Stimulated activated memory B cell treated with anti-CD40 and anti-IgM and Interleukin-4, amounts not matched to agents 10 μg/mL and 1 μg/mL and 100 μg/mL, for 72 hours (primary cell): ENCODE measurements at regions not wholly inside any gene's neighbourhood (a gene's known extent, or its start where the extent isn't known, plus 50 kb on each side); places are given as distances from the start of the nearest gene placed in this dataset.

Source experiments
- ATAC-seq: fragments of 150-1000 bp; cut with Tn5 transposase; 2 replicates; pipeline ENCODE4 v1.10.0; 2021
- H3K27ac Mint-ChIP-seq: one replicate; pipeline ENCODE4 v1.8.0; 2022; ENCODE audit warnings: mild to moderate bottlenecking, mixed read lengths
- H3K27me3 Mint-ChIP-seq: one replicate; pipeline ENCODE4 v1.8.0; 2022; ENCODE audit warnings: mixed read lengths
- H3K36me3 Mint-ChIP-seq: one replicate; pipeline ENCODE4 v1.8.0; 2022; ENCODE audit warnings: mixed read lengths
- H3K4me1 Mint-ChIP-seq: one replicate; pipeline ENCODE4 v1.8.0; 2022; ENCODE audit warnings: mixed read lengths
- H3K4me3 Mint-ChIP-seq: one replicate; pipeline ENCODE4 v1.8.0; 2022; ENCODE audit warnings: mild to moderate bottlenecking, moderate library complexity, mixed read lengths
- H3K9me3 Mint-ChIP-seq: one replicate; pipeline ENCODE4 v1.8.0; 2022; ENCODE audit warnings: mixed read lengths

- Mint-ChIP-seq H3K27ac (no peak overlapping the region), H3K27me3 (no peaks in the 10 kb centered on the region), H3K9me3 (peaks cover 4% of the 10 kb centered on the region), H3K36me3 (no peaks in the 10 kb centered on the region), H3K4me3 (no peak overlapping the region), H3K4me1 (no peaks in the 10 kb centered on the region)
- ATAC-seq: no peak
Measured at GRCh38 chr2:6206882-6207281, 514.7 kb downstream of the SOX11 start.

GRCh38 chr2:6211236-6211635 lies 519.1 kb downstream of the SOX11 start:
- no peak for ATAC-seq
- H3K36me3 Mint-ChIP-seq: no peaks in the 10 kb centered on the region
- H3K9me3 Mint-ChIP-seq: peaks cover 2% of the 10 kb centered on the region
- H3K27ac Mint-ChIP-seq: no peak overlapping the region
- no peaks in the 10 kb centered on the region for H3K4me1 Mint-ChIP-seq
- no peaks in the 10 kb centered on the region for H3K27me3 Mint-ChIP-seq
- H3K4me3 Mint-ChIP-seq: no peak overlapping the region

- ATAC-seq: no peak
- no peak overlapping the region for H3K4me3 Mint-ChIP-seq
- H3K4me1 Mint-ChIP-seq: peaks cover 8% of the 10 kb centered on the region
- no peaks in the 10 kb centered on the region for H3K9me3 Mint-ChIP-seq
- no peaks in the 10 kb centered on the region for H3K27me3 Mint-ChIP-seq
- no peak overlapping the region for H3K27ac Mint-ChIP-seq
- H3K36me3 Mint-ChIP-seq: no peaks in the 10 kb centered on the region
Measured at GRCh38 chr2:6212491-6212890, 520.3 kb downstream of the SOX11 start.

GRCh38 chr2:6213056-6213780 lies 521.0 kb downstream of the SOX11 start:
- Mint-ChIP-seq H3K27ac (no peak overlapping the region), H3K4me1 (peaks cover 8% of the 10 kb centered on the region), H3K4me3 (no peak overlapping the region), H3K36me3 (no peaks in the 10 kb centered on the region), H3K27me3 (no peaks in the 10 kb centered on the region), H3K9me3 (no peaks in the 10 kb centered on the region)
- ATAC-seq: no peak

GRCh38 chr2:6214471-6214870 lies 522.3 kb downstream of the SOX11 start:
- no peaks in the 10 kb centered on the region for H3K27me3 Mint-ChIP-seq
- H3K27ac Mint-ChIP-seq: no peak overlapping the region
- no peak for ATAC-seq
- peaks cover 8% of the 10 kb centered on the region for H3K4me1 Mint-ChIP-seq
- H3K9me3 Mint-ChIP-seq: no peaks in the 10 kb centered on the region
- no peak overlapping the region for H3K4me3 Mint-ChIP-seq
- no peaks in the 10 kb centered on the region for H3K36me3 Mint-ChIP-seq

- no peak overlapping the region for H3K27ac Mint-ChIP-seq
- H3K4me1 Mint-ChIP-seq: peaks cover 8% of the 10 kb centered on the region
- H3K27me3 Mint-ChIP-seq: no peaks in the 10 kb centered on the region
- ATAC-seq: no peak
- no peaks in the 10 kb centered on the region for H3K9me3 Mint-ChIP-seq
- H3K36me3 Mint-ChIP-seq: no peaks in the 10 kb centered on the region
- H3K4me3 Mint-ChIP-seq: no peak overlapping the region
Measured at GRCh38 chr2:6215053-6215452, 522.9 kb downstream of the SOX11 start.

- H3K9me3 Mint-ChIP-seq: no peaks in the 10 kb centered on the region
- no peak overlapping the region for H3K27ac Mint-ChIP-seq
- no peak for ATAC-seq
- H3K4me1 Mint-ChIP-seq: peaks cover 8% of the 10 kb centered on the region
- H3K4me3 Mint-ChIP-seq: no peak overlapping the region
- H3K36me3 Mint-ChIP-seq: no peaks in the 10 kb centered on the region
- H3K27me3 Mint-ChIP-seq: no peaks in the 10 kb centered on the region
Measured at GRCh38 chr2:6216234-6216633, 524.0 kb downstream of the SOX11 start.

- Mint-ChIP-seq H3K36me3 (no peaks in the 10 kb centered on the region), H3K27me3 (no peaks in the 10 kb centered on the region), H3K27ac (no peak overlapping the region), H3K9me3 (no peaks in the 10 kb centered on the region), H3K4me1 (peaks cover 10% of the 10 kb centered on the region), H3K4me3 (no peak overlapping the region)
- ATAC-seq: no peak
Measured at GRCh38 chr2:6218926-6219325, 526.7 kb downstream of the SOX11 start.

- Mint-ChIP-seq H3K36me3 (no peaks in the 10 kb centered on the region), H3K27me3 (no peaks in the 10 kb centered on the region), H3K4me3 (no peak overlapping the region)
Measured at GRCh38 chr2:6219906-6220305, 527.7 kb downstream of the SOX11 start.

GRCh38 chr2:6222296-6222695 lies 530.1 kb downstream of the SOX11 start:
- H3K9me3 Mint-ChIP-seq: no peaks in the 10 kb centered on the region
- no peak for ATAC-seq
- no peaks in the 10 kb centered on the region for H3K27me3 Mint-ChIP-seq
- no peak overlapping the region for H3K4me3 Mint-ChIP-seq
- no peaks in the 10 kb centered on the region for H3K36me3 Mint-ChIP-seq
- peaks cover 20% of the 10 kb centered on the region for H3K4me1 Mint-ChIP-seq
- no peak overlapping the region for H3K27ac Mint-ChIP-seq

More at GRCh38 chr2:6219906-6220305, 527.7 kb downstream of the SOX11 start:
- H3K27ac Mint-ChIP-seq: no peak overlapping the region
- H3K4me1 Mint-ChIP-seq: peaks cover 20% of the 10 kb centered on the region
- ATAC-seq: no peak
- no peaks in the 10 kb centered on the region for H3K9me3 Mint-ChIP-seq

GRCh38 chr2:6224267-6224666 lies 532.1 kb downstream of the SOX11 start:
- Mint-ChIP-seq H3K4me1 (peaks cover 20% of the 10 kb centered on the region), H3K4me3 (no peak overlapping the region), H3K27ac (no peak overlapping the region), H3K27me3 (no peaks in the 10 kb centered on the region), H3K36me3 (no peaks in the 10 kb centered on the region), H3K9me3 (no peaks in the 10 kb centered on the region)
- ATAC-seq: peak; percentile 83

- Mint-ChIP-seq H3K9me3 (no peaks in the 10 kb centered on the region), H3K36me3 (no peaks in the 10 kb centered on the region)
- ATAC-seq: no peak
Measured at GRCh38 chr2:6228251-6228650, 536.1 kb downstream of the SOX11 start.

GRCh38 chr2:6231166-6231565 lies 539.0 kb downstream of the SOX11 start:
- H3K9me3 Mint-ChIP-seq: no peaks in the 10 kb centered on the region
- no peak overlapping the region for H3K4me3 Mint-ChIP-seq
- H3K27ac Mint-ChIP-seq: no peak overlapping the region
- no peaks in the 10 kb centered on the region for H3K27me3 Mint-ChIP-seq
- no peak for ATAC-seq
- no peaks in the 10 kb centered on the region for H3K36me3 Mint-ChIP-seq
- peaks cover 14% of the 10 kb centered on the region for H3K4me1 Mint-ChIP-seq

More at GRCh38 chr2:6228251-6228650, 536.1 kb downstream of the SOX11 start:
- Mint-ChIP-seq H3K4me1 (peaks cover 29% of the 10 kb centered on the region), H3K4me3 (no peak overlapping the region), H3K27me3 (no peaks in the 10 kb centered on the region), H3K27ac (no peak overlapping the region)

- Mint-ChIP-seq H3K4me1 (peaks cover 14% of the 10 kb centered on the region), H3K9me3 (no peaks in the 10 kb centered on the region), H3K27ac (no peak overlapping the region), H3K4me3 (no peak overlapping the region), H3K27me3 (no peaks in the 10 kb centered on the region), H3K36me3 (no peaks in the 10 kb centered on the region)
- ATAC-seq: no peak
Measured at GRCh38 chr2:6233993-6234392, 541.8 kb downstream of the SOX11 start.

- no peak overlapping the region for H3K27ac Mint-ChIP-seq
- H3K36me3 Mint-ChIP-seq: no peaks in the 10 kb centered on the region
- no peak overlapping the region for H3K4me3 Mint-ChIP-seq
- no peaks in the 10 kb centered on the region for H3K9me3 Mint-ChIP-seq
- H3K27me3 Mint-ChIP-seq: no peaks in the 10 kb centered on the region
- H3K4me1 Mint-ChIP-seq: peaks cover 14% of the 10 kb centered on the region
- no peak for ATAC-seq
Measured at GRCh38 chr2:6234702-6235101, 542.5 kb downstream of the SOX11 start.

GRCh38 chr2:6236317-6236716 lies 544.1 kb downstream of the SOX11 start:
- ATAC-seq: no peak
- peaks cover 14% of the 10 kb centered on the region for H3K4me1 Mint-ChIP-seq
- no peak overlapping the region for H3K4me3 Mint-ChIP-seq
- H3K27me3 Mint-ChIP-seq: no peaks in the 10 kb centered on the region
- no peaks in the 10 kb centered on the region for H3K9me3 Mint-ChIP-seq
- no peaks in the 10 kb centered on the region for H3K36me3 Mint-ChIP-seq
- H3K27ac Mint-ChIP-seq: no peak overlapping the region
